Left ventricle myocardium inferior (tissue), 1 donor: ENCODE measurements at regions not wholly inside any gene's neighbourhood (a gene's known extent, or its start where the extent isn't known, plus 50 kb on each side); places are given as distances from the start of the nearest gene placed in this dataset.

Source experiments
- DNase-seq: peaks from one replicate; pipeline ENCODE4 v3.0.0-alpha.2; 2020
- H3K27ac ChIP-seq: fragments of 200-600 bp; replicated peaks from 2 replicates; pipeline ENCODE4 v1.8.0; 2021
- H3K27me3 ChIP-seq: fragments of 200-600 bp; 2 replicates; pipeline ENCODE4 v1.8.0; 2021; ENCODE audit warnings: low read depth
- H3K36me3 ChIP-seq: fragments of 200-600 bp; 2 replicates; pipeline ENCODE4 v1.8.0; 2021
- H3K4me1 ChIP-seq: fragments of 200-600 bp; 2 replicates; pipeline ENCODE4 v1.8.0; 2021
- H3K4me3 ChIP-seq: fragments of 200-600 bp; 2 replicates; pipeline ENCODE4 v1.8.0; 2021; ENCODE audit warnings: mild to moderate bottlenecking, moderate library complexity
- H3K9me3 ChIP-seq: fragments of 200-600 bp; replicated peaks from 2 replicates; pipeline ENCODE4 v1.8.0; 2021
- intact Hi-C: fragments of 100-400 bp; cut with micrococcal nuclease; formaldehyde crosslinking; loops from one replicate; pipeline ENCODE4 v1.11.0; 2022
- TF ChIP-seq, protein P1 (sequence below): fragments of 200-600 bp; IDR thresholded peaks from 2 replicates; pipeline ENCODE4 v1.8.0; 2021; ENCODE audit warnings: antibody characterized with exemption, mild to moderate bottlenecking, borderline replicate concordance
- donor health status: DM: no; HTN: yes; CAD: no; lungs with severe emphysema.

DNA sequence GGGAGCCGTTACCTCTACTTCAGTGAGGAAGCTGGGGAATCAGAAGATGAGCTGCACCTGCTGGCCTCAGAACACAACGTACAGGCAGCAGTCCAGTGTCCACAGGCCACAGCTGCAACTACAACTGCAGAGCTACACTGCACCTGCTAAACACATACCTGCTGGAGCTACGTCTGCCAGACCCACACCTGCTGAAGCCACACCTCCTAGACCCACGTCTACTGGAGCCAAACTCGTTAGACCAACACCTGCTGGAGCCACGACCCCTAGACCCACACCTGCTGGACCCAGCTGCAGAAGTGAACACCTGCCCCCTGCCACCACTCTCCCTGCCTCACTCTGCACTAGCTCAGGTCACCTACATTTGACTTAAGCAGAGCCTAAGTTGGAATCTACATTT lies 169.9 kb downstream of the USP12 start:
- intact Hi-C loops: no loop called here
- H3K9me3 ChIP-seq: peaks cover 8% of the 10 kb centered on the region
- H3K4me3 ChIP-seq: no peak overlapping the region
- H3K4me1 ChIP-seq: peaks cover 34% of the 10 kb centered on the region
- TF ChIP-seq, protein P1, sequence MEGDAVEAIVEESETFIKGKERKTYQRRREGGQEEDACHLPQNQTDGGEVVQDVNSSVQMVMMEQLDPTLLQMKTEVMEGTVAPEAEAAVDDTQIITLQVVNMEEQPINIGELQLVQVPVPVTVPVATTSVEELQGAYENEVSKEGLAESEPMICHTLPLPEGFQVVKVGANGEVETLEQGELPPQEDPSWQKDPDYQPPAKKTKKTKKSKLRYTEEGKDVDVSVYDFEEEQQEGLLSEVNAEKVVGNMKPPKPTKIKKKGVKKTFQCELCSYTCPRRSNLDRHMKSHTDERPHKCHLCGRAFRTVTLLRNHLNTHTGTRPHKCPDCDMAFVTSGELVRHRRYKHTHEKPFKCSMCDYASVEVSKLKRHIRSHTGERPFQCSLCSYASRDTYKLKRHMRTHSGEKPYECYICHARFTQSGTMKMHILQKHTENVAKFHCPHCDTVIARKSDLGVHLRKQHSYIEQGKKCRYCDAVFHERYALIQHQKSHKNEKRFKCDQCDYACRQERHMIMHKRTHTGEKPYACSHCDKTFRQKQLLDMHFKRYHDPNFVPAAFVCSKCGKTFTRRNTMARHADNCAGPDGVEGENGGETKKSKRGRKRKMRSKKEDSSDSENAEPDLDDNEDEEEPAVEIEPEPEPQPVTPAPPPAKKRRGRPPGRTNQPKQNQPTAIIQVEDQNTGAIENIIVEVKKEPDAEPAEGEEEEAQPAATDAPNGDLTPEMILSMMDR: no peak
- H3K27ac ChIP-seq: no peak overlapping the region
- peaks cover 14% of the 10 kb centered on the region for H3K27me3 ChIP-seq
- no peak for DNase-seq
- no peaks in the 10 kb centered on the region for H3K36me3 ChIP-seq

DNA sequence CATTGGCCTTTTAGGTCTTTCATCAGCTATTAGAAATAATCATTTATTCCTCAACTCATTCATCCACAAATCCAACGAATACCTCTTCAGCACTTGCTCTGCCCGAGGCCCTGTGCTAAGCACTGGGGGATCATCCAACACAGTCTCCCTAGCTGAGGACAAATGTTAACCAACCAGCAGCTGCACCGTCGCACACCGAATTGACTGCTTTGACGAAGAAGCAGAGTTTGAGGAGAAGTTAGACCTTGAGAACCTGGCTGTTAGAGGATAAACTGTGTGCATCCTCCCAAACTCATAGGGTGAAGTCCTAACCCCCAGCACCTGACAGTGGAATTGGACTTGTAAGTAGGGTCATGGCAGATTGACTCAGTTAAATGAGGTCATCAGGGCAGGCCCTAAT lies 170.9 kb downstream of the USP12 start:
- H3K4me3 ChIP-seq: no peak overlapping the region
- no peak overlapping the region for H3K27ac ChIP-seq
- intact Hi-C loops: no loop called here
- TF ChIP-seq, protein P1: no peak
- H3K4me1 ChIP-seq: peaks cover 23% of the 10 kb centered on the region
- peaks cover 10% of the 10 kb centered on the region for H3K9me3 ChIP-seq
- no peaks in the 10 kb centered on the region for H3K36me3 ChIP-seq
- H3K27me3 ChIP-seq: peaks cover 4% of the 10 kb centered on the region
- no peak for DNase-seq

DNA sequence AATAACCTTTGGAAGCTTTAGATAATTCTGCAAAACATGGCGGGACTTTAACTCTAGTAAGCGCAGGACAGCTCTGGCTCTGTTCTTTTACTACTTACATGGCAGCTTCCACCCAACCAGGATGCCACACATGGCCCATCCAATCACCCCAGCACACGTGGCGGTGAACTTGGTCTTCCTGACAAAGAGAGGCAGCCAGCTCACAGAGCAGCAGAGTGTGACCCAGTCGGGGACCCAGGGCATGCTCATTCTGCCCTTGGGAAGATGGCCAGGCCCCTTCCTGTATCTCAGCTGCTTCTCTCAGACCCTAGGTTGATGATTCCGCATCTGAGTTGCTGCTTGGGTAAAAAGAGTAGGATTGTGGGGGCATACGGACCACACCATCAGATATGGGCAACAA lies 172.1 kb downstream of the USP12 start:
- Histone ChIP-seq H3K4me1 (peaks cover 20% of the 10 kb centered on the region), H3K9me3 (peaks cover 10% of the 10 kb centered on the region), H3K36me3 (no peaks in the 10 kb centered on the region), H3K27ac (no peak overlapping the region), H3K4me3 (no peak overlapping the region), H3K27me3 (no peaks in the 10 kb centered on the region)
- TF ChIP-seq, protein P1: no peak
- intact Hi-C loops: no loop called here
- no peak for DNase-seq

DNA sequence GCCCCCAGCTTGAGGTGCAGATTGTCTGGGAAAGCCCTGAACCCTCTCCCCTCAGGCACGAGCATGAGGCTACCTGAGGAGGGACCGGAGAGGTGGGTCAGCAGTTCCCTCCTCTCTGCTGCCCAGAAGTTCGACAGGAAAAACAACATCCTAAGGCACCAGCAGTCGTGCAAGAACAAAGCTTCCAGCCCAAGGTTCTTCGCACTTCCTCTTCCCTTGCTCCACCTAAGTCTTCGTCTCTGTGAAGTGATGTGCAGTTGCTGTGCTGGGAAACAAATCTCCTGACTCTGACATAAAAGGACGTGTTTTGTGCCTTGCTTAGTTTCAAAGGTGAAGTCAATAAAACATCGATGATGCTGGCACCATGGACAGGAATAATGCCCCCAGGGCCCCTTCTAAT lies 173.3 kb downstream of the USP12 start:
- intact Hi-C loops: no loop called here
- peaks cover 7% of the 10 kb centered on the region for H3K9me3 ChIP-seq

DNA sequence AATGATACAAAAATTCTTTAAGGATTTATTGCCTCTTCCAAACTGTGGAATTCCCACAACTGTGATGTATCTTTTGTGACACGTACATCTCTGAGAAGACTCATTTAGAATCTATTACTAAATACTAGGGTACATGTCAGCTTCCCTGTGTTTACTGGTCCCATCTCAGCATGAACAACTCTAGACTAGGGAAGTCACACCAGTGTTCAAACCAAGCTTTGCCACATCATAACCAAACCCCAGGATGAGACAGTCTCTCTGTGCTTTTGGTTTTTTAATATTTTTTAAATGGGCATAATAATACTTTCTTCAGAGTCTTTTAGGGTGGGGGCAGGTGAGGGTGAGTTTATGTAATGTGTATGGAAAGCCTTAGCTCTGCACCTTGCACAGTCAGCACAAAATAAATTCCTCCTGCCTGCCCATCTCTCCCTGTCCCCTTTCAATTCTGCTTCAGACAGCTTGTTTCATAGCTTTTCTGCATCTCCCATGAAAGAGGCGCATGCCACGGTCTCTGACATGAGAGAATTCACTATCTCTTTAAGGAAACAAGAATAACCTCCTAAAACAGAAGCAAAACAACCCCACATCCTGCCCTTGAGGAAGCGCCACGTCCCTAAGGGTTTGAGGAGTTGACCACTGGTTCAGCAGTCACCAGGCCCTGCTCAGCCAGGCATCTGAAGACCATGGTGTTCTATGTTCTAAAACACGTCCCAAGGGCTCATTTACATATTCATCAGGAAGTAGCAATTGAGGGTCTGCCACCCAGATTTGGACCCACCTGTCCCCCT lies 174.5 kb downstream of the USP12 start:
- no peaks in the 10 kb centered on the region for H3K27me3 ChIP-seq
- intact Hi-C loops: no loop called here
- no peak for DNase-seq
- TF ChIP-seq, protein P1: no peak
- H3K9me3 ChIP-seq: peaks cover 2% of the 10 kb centered on the region
- no peaks in the 10 kb centered on the region for H3K36me3 ChIP-seq
- peak overlapping the region; percentile 67 for H3K27ac ChIP-seq
- no peak overlapping the region for H3K4me3 ChIP-seq
- peaks cover 30% of the 10 kb centered on the region for H3K4me1 ChIP-seq

More for the DNA sequence above, 173.3 kb downstream of the USP12 start:
- DNase-seq: no peak
- TF ChIP-seq, protein P1: no peak
- Histone ChIP-seq H3K27ac (peak overlapping the region; percentile 67), H3K36me3 (no peaks in the 10 kb centered on the region), H3K27me3 (no peaks in the 10 kb centered on the region), H3K4me1 (peaks cover 20% of the 10 kb centered on the region), H3K4me3 (no peak overlapping the region)
